ENCODE measurements at regions not wholly inside any gene's neighbourhood (a gene's known extent, or its start where the extent isn't known, plus 50 kb on each side); places are given as distances from the start of the nearest gene placed in this dataset.

GRCh38 chr3:115475178-115476041, 147.9 kb upstream of the GAP43 start:
- H3K4me3 ChIP-seq (ENCODE audit: low read depth, low read length), result no peak overlapping the region
- TF ChIP-seq POLR2A (IDR thresholded peaks at IDR 0.05; ENCODE audit: extremely low read depth, insufficient read length) (no peak), MYC (IDR thresholded peaks at IDR 0.05; ENCODE audit: low read depth, low read length) (no peak)
- TF ChIP-seq, protein P1, sequence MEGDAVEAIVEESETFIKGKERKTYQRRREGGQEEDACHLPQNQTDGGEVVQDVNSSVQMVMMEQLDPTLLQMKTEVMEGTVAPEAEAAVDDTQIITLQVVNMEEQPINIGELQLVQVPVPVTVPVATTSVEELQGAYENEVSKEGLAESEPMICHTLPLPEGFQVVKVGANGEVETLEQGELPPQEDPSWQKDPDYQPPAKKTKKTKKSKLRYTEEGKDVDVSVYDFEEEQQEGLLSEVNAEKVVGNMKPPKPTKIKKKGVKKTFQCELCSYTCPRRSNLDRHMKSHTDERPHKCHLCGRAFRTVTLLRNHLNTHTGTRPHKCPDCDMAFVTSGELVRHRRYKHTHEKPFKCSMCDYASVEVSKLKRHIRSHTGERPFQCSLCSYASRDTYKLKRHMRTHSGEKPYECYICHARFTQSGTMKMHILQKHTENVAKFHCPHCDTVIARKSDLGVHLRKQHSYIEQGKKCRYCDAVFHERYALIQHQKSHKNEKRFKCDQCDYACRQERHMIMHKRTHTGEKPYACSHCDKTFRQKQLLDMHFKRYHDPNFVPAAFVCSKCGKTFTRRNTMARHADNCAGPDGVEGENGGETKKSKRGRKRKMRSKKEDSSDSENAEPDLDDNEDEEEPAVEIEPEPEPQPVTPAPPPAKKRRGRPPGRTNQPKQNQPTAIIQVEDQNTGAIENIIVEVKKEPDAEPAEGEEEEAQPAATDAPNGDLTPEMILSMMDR (IDR thresholded peaks at IDR 0.05; ENCODE audit: low read depth, low read length), result no peak
- TF ChIP-seq, protein P2, sequence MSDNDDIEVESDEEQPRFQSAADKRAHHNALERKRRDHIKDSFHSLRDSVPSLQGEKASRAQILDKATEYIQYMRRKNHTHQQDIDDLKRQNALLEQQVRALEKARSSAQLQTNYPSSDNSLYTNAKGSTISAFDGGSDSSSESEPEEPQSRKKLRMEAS (IDR thresholded peaks at IDR 0.05; ENCODE audit: low read depth, low read length), result no peak
- DNase-seq (ENCODE audit: low read depth), result no peak

DNA sequence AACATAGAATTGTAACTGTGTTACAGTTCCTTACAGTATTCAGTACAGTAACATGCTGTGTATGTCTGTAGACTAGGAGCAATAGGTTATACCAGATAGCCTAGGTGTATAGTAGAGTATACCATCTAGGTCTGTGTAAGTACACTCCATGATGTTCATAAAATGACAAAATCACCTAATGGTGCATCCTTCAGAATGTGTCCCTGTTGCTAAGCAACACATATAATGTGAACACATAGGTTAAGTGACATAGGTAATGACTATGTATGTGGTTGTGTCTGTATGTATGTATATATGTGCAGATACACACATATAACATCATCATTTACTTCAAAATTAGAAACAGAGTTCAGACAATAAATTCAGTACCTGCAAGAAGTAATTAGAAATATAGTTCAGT, 146.8 kb upstream of the GAP43 start:
- no peak for DNase-seq (ENCODE audit: low read depth)
- no peak for TF ChIP-seq MYC (IDR thresholded peaks at IDR 0.05; ENCODE audit: low read depth, low read length)
- TF ChIP-seq POLR2A (IDR thresholded peaks at IDR 0.05; ENCODE audit: extremely low read depth, insufficient read length), result no peak
- TF ChIP-seq, protein P1 (IDR thresholded peaks at IDR 0.05; ENCODE audit: low read depth, low read length), result no peak
- TF ChIP-seq, protein P2 (IDR thresholded peaks at IDR 0.05; ENCODE audit: low read depth, low read length), result no peak
- no peak overlapping the region for H3K4me3 ChIP-seq (ENCODE audit: low read depth, low read length)

DNA sequence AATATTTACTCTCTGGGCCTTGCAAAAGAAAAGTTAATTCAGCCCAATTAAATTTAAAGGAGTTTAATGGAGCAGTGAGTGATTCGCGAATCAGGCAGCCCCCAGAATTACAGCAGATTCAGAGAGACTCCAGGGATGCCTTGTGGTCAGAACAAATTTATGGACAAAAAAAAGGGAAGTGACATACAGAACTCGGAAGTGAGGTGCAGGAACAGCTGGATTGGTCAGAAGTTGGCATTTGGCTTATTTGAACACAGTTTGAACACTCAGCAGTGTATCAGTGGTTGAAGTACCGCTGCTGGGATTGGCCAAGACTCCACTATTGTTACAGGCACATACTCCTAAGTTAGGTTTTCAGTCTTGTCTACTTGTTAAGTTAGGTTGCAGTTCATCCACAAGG, 145.0 kb upstream of the GAP43 start:
- peak; percentile 26 for DNase-seq (ENCODE audit: low read depth)
- TF ChIP-seq, protein P2 (IDR thresholded peaks at IDR 0.05; ENCODE audit: low read depth, low read length), result no peak
- TF ChIP-seq MYC (IDR thresholded peaks at IDR 0.05; ENCODE audit: low read depth, low read length), result no peak
- no peak for TF ChIP-seq POLR2A (IDR thresholded peaks at IDR 0.05; ENCODE audit: extremely low read depth, insufficient read length)
- TF ChIP-seq, protein P1 (IDR thresholded peaks at IDR 0.05; ENCODE audit: low read depth, low read length), result no peak
- no peak overlapping the region for H3K4me3 ChIP-seq (ENCODE audit: low read depth, low read length)

- no peak overlapping the region for H3K4me3 ChIP-seq (ENCODE audit: low read depth, low read length)
- no peak for DNase-seq (ENCODE audit: low read depth)
- TF ChIP-seq, protein P2 (IDR thresholded peaks at IDR 0.05; ENCODE audit: low read depth, low read length), result no peak
- TF ChIP-seq MYC (IDR thresholded peaks at IDR 0.05; ENCODE audit: low read depth, low read length), result no peak
These were observed 136.4 kb upstream of the GAP43 start for GRCh38 chr3:115486880-115487279.

- no peak overlapping the region for H3K4me3 ChIP-seq (ENCODE audit: low read depth, low read length)
- TF ChIP-seq, protein P1 (IDR thresholded peaks at IDR 0.05; ENCODE audit: low read depth, low read length), result no peak
- TF ChIP-seq POLR2A (IDR thresholded peaks at IDR 0.05; ENCODE audit: extremely low read depth, insufficient read length), result no peak
- TF ChIP-seq MYC (IDR thresholded peaks at IDR 0.05; ENCODE audit: low read depth, low read length), result no peak
- TF ChIP-seq, protein P2 (IDR thresholded peaks at IDR 0.05; ENCODE audit: low read depth, low read length), result no peak
- DNase-seq (ENCODE audit: low read depth), result no peak
These were observed 135.3 kb upstream of the GAP43 start for GRCh38 chr3:115487968-115488367.

DNA sequence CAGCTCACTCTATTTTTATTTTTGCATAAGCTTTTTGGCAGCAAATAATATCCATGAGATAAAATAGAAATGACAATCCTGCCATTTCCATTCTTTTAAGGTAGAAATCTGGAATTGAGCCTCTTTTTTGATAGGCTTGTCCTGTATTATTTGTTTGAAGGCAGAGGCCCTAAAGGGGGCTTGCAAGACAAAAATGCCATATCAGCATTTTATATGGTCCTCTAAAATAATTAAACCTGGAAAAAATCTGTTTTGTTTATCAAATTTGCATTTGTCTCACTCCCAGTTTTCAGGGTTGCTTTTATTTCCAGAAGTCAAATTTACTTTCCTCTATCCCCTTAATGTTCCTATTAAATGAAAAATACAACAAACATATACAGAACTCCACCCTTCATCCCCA, 134.9 kb upstream of the GAP43 start:
- no peak for TF ChIP-seq MYC (IDR thresholded peaks at IDR 0.05; ENCODE audit: low read depth, low read length)
- TF ChIP-seq, protein P2 (IDR thresholded peaks at IDR 0.05; ENCODE audit: low read depth, low read length), result no peak
- TF ChIP-seq, protein P1 (IDR thresholded peaks at IDR 0.05; ENCODE audit: low read depth, low read length), result no peak
- TF ChIP-seq POLR2A (IDR thresholded peaks at IDR 0.05; ENCODE audit: extremely low read depth, insufficient read length), result no peak
- H3K4me3 ChIP-seq (ENCODE audit: low read depth, low read length), result no peak overlapping the region
- no peak for DNase-seq (ENCODE audit: low read depth)
